ENCODE measurements at regions not wholly inside any gene's neighbourhood (a gene's known extent, or its start where the extent isn't known, plus 50 kb on each side); places are given as distances from the start of the nearest gene placed in this dataset.

GRCh38 chr18:68431922-68432198, 283.0 kb downstream of the TMX3 start:
- TF ChIP-seq POLR2A (IDR thresholded peaks at IDR 0.05) (no peak), CTCF (IDR thresholded peaks at IDR 0.05) (no peak)
